Natural killer cell (primary cell): ENCODE measurements at regions not wholly inside any gene's neighbourhood (a gene's known extent, or its start where the extent isn't known, plus 50 kb on each side); places are given as distances from the start of the nearest gene placed in this dataset.

ENCODE experiments used
- ATAC-seq, 3 donors: fragments of 150-1000 bp in 2 of 3; fragments of 200-7000 bp in 1 of 3; cut with Tn5 transposase; 1 replicate in 1 of 3; 2 replicates in 2 of 3; pipeline ENCODE4 v1.10.0; 2021; ENCODE audit warnings: mild to moderate bottlenecking in 2 of 3, moderate library complexity in 2 of 3
- DNase-seq, 2 donors: peaks; one replicate each; pipeline versions ENCODE4 v3.0.0 to v3.0.0-alpha.2; 2013 to 2021; ENCODE audit warnings: mixed read lengths in 1 of 2
- H3K27ac ChIP-seq: one replicate; pipeline ENCODE4 v1.5.1; 2013; ENCODE audit warnings: mild to moderate bottlenecking, low read length
- H3K27me3 ChIP-seq: one replicate; pipeline ENCODE4 v1.6.1; 2013; ENCODE audit warnings: low read length; ENCODE audit not compliant: control insufficient read depth, insufficient read depth
- H3K36me3 ChIP-seq: one replicate; pipeline ENCODE4 v1.6.1; 2013; ENCODE audit warnings: low read length; ENCODE audit not compliant: control insufficient read depth, insufficient read depth
- H3K4me1 ChIP-seq: one replicate; pipeline ENCODE4 v1.6.1; 2013; ENCODE audit warnings: low read length; ENCODE audit not compliant: control insufficient read depth, insufficient read depth
- H3K4me3 ChIP-seq: one replicate; pipeline ENCODE4 v1.5.1; 2013; ENCODE audit warnings: low read length
- H3K9me3 ChIP-seq: one replicate; pipeline ENCODE4 v1.6.1; 2013; ENCODE audit warnings: low read length; ENCODE audit not compliant: control insufficient read depth, insufficient read depth
- H3K27ac Mint-ChIP-seq, 2 donors: one replicate each; pipeline ENCODE4 v1.8.0; 2022; ENCODE audit warnings: mild to moderate bottlenecking in 2 of 2, mixed read lengths in 2 of 2, moderate library complexity in 1 of 2
- H3K27me3 Mint-ChIP-seq, 2 donors: one replicate each; pipeline ENCODE4 v1.8.0; 2022; ENCODE audit warnings: low read depth in 2 of 2, mixed read lengths in 2 of 2
- H3K36me3 Mint-ChIP-seq: one replicate; pipeline ENCODE4 v1.8.0; 2022; ENCODE audit warnings: mixed read lengths
- H3K4me1 Mint-ChIP-seq, 2 donors: one replicate each; pipeline ENCODE4 v1.8.0; 2022; ENCODE audit warnings: mixed read lengths in 2 of 2
- H3K4me3 Mint-ChIP-seq: one replicate; pipeline ENCODE4 v1.8.0; 2022; ENCODE audit warnings: mild to moderate bottlenecking, moderate library complexity, mixed read lengths
- H3K9me3 Mint-ChIP-seq, 2 donors: one replicate each; pipeline ENCODE4 v1.8.0; 2022; ENCODE audit warnings: mixed read lengths in 2 of 2
- WGBS: methylation state at CpG from one replicate; pipeline ENCODE4 v1.1.7; 2013; ENCODE audit warnings: missing lambda C conversion rate; ENCODE audit not compliant: insufficient coverage; 5-methylcytosine and 5-hydroxymethylcytosine counted together
- intact Hi-C: fragments of 100-400 bp; cut with micrococcal nuclease; formaldehyde crosslinking; loops from one replicate; pipeline ENCODE4 v1.14.2; 2022
- TF ChIP-seq, protein P1 (sequence below): fragments of 200-600 bp; IDR thresholded peaks from one replicate; pipeline ENCODE4 v1.8.0; 2022; ENCODE audit warnings: antibody characterized with exemption

DNA sequence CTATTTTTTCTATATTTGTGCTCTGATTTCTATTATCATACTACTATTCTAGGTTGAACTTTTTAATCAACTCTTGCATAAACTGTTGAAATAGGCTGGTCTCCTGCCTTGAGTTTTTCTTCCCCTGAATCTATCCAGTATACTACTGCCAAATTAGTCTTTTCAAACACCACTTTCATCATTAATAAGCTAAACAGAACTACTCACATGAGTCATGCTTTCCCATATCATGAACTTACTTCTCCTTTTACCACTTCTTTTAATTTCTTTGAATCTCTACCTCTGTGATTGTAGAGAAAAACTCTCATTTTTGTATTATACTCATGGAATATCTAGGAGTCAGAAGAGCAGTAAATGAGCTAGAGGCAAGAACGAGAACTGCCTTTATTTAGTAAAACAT, 340.3 kb upstream of the PDE3A start:
- Histone ChIP-seq H3K4me1 (no peaks in the 10 kb centered on the region), H3K27me3 (no peaks in the 10 kb centered on the region), H3K4me3 (no peak overlapping the region), H3K36me3 (no peaks in the 10 kb centered on the region), H3K27ac (no peak overlapping the region), H3K9me3 (no peaks in the 10 kb centered on the region)
- intact Hi-C loops: no loop called here
- Mint-ChIP-seq H3K27me3 (no peaks in the 10 kb centered on the region), H3K9me3 (peaks cover 5 to 8% of the 10 kb centered on the region in 2 donors), H3K27ac (no peak overlapping the region), H3K36me3 (no peaks in the 10 kb centered on the region), H3K4me3 (no peak overlapping the region), H3K4me1 (no peaks in the 10 kb centered on the region)
- 89% methylated on average over 1 of the region's 1 CpG for WGBS
- TF ChIP-seq, protein P1, sequence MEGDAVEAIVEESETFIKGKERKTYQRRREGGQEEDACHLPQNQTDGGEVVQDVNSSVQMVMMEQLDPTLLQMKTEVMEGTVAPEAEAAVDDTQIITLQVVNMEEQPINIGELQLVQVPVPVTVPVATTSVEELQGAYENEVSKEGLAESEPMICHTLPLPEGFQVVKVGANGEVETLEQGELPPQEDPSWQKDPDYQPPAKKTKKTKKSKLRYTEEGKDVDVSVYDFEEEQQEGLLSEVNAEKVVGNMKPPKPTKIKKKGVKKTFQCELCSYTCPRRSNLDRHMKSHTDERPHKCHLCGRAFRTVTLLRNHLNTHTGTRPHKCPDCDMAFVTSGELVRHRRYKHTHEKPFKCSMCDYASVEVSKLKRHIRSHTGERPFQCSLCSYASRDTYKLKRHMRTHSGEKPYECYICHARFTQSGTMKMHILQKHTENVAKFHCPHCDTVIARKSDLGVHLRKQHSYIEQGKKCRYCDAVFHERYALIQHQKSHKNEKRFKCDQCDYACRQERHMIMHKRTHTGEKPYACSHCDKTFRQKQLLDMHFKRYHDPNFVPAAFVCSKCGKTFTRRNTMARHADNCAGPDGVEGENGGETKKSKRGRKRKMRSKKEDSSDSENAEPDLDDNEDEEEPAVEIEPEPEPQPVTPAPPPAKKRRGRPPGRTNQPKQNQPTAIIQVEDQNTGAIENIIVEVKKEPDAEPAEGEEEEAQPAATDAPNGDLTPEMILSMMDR: no peak
- ATAC-seq: no peak
- no peak for DNase-seq

DNA sequence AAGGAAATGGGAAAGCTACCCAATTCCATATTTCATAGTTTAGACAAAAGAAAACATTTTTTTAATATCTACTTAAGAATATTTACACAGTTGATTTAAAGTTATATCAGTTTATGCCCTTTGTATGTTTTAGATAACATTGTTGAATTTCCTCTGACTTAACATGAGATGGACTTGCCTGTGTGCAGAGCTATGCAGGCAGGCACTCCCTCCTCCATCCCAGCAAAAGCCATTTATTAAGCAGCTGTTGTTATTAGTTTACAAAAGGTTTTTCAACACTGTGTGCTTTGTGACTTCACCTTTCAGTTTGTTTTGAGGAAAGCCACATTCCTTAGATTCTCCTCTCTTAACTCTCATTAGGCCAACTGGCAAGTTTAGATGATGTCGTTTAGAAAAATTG, 337.5 kb upstream of the PDE3A start:
- Histone ChIP-seq H3K27me3 (no peaks in the 10 kb centered on the region), H3K4me1 (no peaks in the 10 kb centered on the region), H3K9me3 (no peaks in the 10 kb centered on the region), H3K27ac (no peak overlapping the region), H3K36me3 (no peaks in the 10 kb centered on the region), H3K4me3 (no peak overlapping the region)
- no peak overlapping the region for H3K4me3 Mint-ChIP-seq
- H3K4me1 Mint-ChIP-seq: no peaks in the 10 kb centered on the region
- no CpG with 5 or more reads among the region's 1 CpG for WGBS
- H3K27ac Mint-ChIP-seq: no peak overlapping the region
- DNase-seq (no peak), ATAC-seq (no peak)
- H3K27me3 Mint-ChIP-seq: no peaks in the 10 kb centered on the region
- no peaks in the 10 kb centered on the region for H3K36me3 Mint-ChIP-seq
- intact Hi-C loops: no loop called here
- TF ChIP-seq, protein P1: no peak
- H3K9me3 Mint-ChIP-seq: peaks cover 5 to 8% of the 10 kb centered on the region in 2 donors

DNA sequence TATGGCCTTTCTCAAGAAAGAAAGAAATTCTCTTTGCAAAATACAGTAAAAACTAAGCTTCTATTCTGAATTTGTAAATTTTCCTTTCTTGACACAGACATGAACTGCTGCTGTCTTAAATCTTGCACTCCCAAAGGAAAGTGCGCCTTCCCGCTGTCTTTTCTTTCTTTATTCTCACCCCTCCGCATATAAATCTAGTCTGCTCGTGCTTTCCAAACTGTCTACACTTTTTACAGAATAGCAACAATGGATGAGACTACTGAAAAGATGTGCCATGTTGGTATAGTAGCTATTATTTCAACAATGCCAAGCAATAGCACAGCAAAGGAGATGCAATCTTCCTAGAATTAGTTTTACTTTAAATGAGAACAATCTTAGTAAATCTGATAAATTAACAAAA, 328.8 kb upstream of the PDE3A start:
- no peaks in the 10 kb centered on the region for H3K4me1 Mint-ChIP-seq
- WGBS: 82% methylated on average over 4 of the region's 4 CpGs
- no peak for DNase-seq
- Histone ChIP-seq H3K4me3 (no peak overlapping the region), H3K27me3 (no peaks in the 10 kb centered on the region), H3K27ac (no peak overlapping the region), H3K36me3 (no peaks in the 10 kb centered on the region), H3K4me1 (no peaks in the 10 kb centered on the region), H3K9me3 (no peaks in the 10 kb centered on the region)
- H3K9me3 Mint-ChIP-seq: peaks cover 2 to 3% of the 10 kb centered on the region in 2 donors
- intact Hi-C loops: no loop called here
- H3K27ac Mint-ChIP-seq: no peak overlapping the region
- H3K36me3 Mint-ChIP-seq: no peaks in the 10 kb centered on the region
- H3K4me3 Mint-ChIP-seq: no peak overlapping the region
- no peaks in the 10 kb centered on the region for H3K27me3 Mint-ChIP-seq
- ATAC-seq: no peak
- TF ChIP-seq, protein P1: no peak

DNA sequence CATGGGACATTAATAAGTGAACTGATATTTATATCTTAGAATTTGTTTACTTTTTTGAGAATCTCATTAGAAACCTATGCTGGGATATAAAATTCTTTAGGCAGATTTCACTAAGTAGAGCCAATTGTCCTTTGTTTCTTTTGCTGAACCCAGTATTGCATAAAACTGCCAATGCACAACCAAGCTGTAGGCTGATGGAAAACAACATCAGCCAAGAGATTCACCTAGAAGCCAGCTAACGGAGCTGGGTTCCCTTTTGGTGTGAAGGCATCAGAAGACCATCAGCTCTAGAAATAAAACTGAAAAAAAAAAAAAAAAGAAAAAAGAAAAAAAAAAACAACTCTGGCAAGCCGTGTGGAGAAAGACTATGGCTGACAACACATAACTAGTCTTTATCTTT, 328.2 kb upstream of the PDE3A start:
- TF ChIP-seq, protein P1: no peak
- no peaks in the 10 kb centered on the region for H3K27me3 Mint-ChIP-seq
- no peak for ATAC-seq
- DNase-seq: no peak
- no peak overlapping the region for H3K27ac Mint-ChIP-seq
- Histone ChIP-seq H3K4me3 (no peak overlapping the region), H3K4me1 (no peaks in the 10 kb centered on the region), H3K36me3 (no peaks in the 10 kb centered on the region), H3K27ac (no peak overlapping the region), H3K27me3 (no peaks in the 10 kb centered on the region), H3K9me3 (no peaks in the 10 kb centered on the region)
- WGBS: 67% methylated on average over 1 of the region's 2 CpGs
- peaks cover 2 to 3% of the 10 kb centered on the region in 2 donors for H3K9me3 Mint-ChIP-seq
- no peaks in the 10 kb centered on the region for H3K4me1 Mint-ChIP-seq
- H3K4me3 Mint-ChIP-seq: no peak overlapping the region
- intact Hi-C loops: no loop called here
- no peaks in the 10 kb centered on the region for H3K36me3 Mint-ChIP-seq
